WTC11 (cell line): ENCODE measurements at regions not wholly inside any gene's neighbourhood (a gene's known extent, or its start where the extent isn't known, plus 50 kb on each side); places are given as distances from the start of the nearest gene placed in this dataset.

ENCODE experiments used
- CREB1 ChIP-seq: sonication (generic); formaldehyde crosslinking; IDR thresholded peaks from 2 replicates; pipeline ENCODE4 v1.8.0; 2023; ENCODE audit warnings: mild to moderate bottlenecking, missing genetic modification reagents
- HMGA2 ChIP-seq: fragments of 250-450 bp; sonication (Bioruptor Pico); IDR thresholded peaks from 2 replicates; pipeline ENCODE4 v1.4.0; 2021; ENCODE audit warnings: mild to moderate bottlenecking, moderate library complexity
- NFYB ChIP-seq: sonication (generic); formaldehyde crosslinking; conservative IDR thresholded peaks from 2 replicates; pipeline ENCODE4 v1.8.0; 2022; ENCODE audit warnings: low read depth, missing genetic modification reagents
- TEAD1 ChIP-seq: sonication (generic); formaldehyde crosslinking; IDR thresholded peaks from 2 replicates; pipeline ENCODE4 v1.8.0; 2022; ENCODE audit warnings: mild to moderate bottlenecking, missing genetic modification reagents
- TF ChIP-seq, protein P1 (sequence below): fragments of 200-600 bp; IDR thresholded peaks from 2 replicates; pipeline ENCODE4 v1.8.0; 2022; ENCODE audit warnings: antibody characterized with exemption
- TF ChIP-seq, protein P2 (sequence below): sonication (generic); formaldehyde crosslinking; IDR thresholded peaks from 2 replicates; pipeline ENCODE4 v1.8.1; 2022; ENCODE audit warnings: low read depth, missing genetic modification reagents, borderline replicate concordance
- TF ChIP-seq, protein P3 (sequence below): sonication (generic); formaldehyde crosslinking; IDR thresholded peaks from 2 replicates; pipeline ENCODE4 v1.8.0; 2022; ENCODE audit warnings: mild to moderate bottlenecking, missing genetic modification reagents
- TF ChIP-seq, protein P4 (sequence below): sonication (generic); formaldehyde crosslinking; IDR thresholded peaks from 2 replicates; pipeline ENCODE4 v1.8.0; 2023; ENCODE audit warnings: missing genetic modification reagents
- TF ChIP-seq, protein P5 (sequence below): sonication (generic); formaldehyde crosslinking; IDR thresholded peaks from 2 replicates; pipeline ENCODE4 v1.8.0; 2022; ENCODE audit warnings: mild to moderate bottlenecking, missing genetic modification reagents

DNA sequence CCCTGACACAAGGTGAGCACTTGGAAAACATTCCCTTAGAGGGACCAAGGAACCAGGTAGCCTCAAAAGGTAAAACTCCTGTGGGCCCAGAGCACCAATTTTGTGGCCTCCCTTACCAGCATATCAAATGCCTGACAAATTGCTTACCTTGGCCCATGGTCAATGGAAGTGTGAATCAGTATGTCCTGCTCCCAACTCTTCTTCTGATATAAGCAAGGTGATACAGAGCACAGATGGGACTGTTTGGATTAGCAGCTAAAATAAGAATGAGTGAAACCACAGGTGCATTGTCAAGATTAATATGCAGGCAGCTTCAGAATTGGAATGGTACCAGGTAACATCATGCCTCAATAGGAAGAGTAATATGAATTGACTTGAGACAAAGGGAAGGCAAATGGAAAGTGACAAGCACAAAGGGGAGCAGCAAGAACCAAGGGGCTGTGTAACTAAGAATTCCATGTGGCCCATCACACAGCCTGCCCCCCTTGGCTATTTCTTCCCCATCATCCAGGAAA is 156.8 kb upstream of the KCND3 start:
- TF ChIP-seq, protein P1, sequence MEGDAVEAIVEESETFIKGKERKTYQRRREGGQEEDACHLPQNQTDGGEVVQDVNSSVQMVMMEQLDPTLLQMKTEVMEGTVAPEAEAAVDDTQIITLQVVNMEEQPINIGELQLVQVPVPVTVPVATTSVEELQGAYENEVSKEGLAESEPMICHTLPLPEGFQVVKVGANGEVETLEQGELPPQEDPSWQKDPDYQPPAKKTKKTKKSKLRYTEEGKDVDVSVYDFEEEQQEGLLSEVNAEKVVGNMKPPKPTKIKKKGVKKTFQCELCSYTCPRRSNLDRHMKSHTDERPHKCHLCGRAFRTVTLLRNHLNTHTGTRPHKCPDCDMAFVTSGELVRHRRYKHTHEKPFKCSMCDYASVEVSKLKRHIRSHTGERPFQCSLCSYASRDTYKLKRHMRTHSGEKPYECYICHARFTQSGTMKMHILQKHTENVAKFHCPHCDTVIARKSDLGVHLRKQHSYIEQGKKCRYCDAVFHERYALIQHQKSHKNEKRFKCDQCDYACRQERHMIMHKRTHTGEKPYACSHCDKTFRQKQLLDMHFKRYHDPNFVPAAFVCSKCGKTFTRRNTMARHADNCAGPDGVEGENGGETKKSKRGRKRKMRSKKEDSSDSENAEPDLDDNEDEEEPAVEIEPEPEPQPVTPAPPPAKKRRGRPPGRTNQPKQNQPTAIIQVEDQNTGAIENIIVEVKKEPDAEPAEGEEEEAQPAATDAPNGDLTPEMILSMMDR = no peak
- TF ChIP-seq, protein P2, sequence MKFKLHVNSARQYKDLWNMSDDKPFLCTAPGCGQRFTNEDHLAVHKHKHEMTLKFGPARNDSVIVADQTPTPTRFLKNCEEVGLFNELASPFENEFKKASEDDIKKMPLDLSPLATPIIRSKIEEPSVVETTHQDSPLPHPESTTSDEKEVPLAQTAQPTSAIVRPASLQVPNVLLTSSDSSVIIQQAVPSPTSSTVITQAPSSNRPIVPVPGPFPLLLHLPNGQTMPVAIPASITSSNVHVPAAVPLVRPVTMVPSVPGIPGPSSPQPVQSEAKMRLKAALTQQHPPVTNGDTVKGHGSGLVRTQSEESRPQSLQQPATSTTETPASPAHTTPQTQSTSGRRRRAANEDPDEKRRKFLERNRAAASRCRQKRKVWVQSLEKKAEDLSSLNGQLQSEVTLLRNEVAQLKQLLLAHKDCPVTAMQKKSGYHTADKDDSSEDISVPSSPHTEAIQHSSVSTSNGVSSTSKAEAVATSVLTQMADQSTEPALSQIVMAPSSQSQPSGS = no peak
- TF ChIP-seq HMGA2 (CRISPR knock-in tag) (no peak), NFYB (no peak), TEAD1 (CRISPR knock-in tag) (no peak), CREB1 (CRISPR knock-in tag) (no peak)
- TF ChIP-seq, protein P3, sequence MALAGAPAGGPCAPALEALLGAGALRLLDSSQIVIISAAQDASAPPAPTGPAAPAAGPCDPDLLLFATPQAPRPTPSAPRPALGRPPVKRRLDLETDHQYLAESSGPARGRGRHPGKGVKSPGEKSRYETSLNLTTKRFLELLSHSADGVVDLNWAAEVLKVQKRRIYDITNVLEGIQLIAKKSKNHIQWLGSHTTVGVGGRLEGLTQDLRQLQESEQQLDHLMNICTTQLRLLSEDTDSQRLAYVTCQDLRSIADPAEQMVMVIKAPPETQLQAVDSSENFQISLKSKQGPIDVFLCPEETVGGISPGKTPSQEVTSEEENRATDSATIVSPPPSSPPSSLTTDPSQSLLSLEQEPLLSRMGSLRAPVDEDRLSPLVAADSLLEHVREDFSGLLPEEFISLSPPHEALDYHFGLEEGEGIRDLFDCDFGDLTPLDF (CRISPR knock-in tag) = no peak
- TF ChIP-seq, protein P4, sequence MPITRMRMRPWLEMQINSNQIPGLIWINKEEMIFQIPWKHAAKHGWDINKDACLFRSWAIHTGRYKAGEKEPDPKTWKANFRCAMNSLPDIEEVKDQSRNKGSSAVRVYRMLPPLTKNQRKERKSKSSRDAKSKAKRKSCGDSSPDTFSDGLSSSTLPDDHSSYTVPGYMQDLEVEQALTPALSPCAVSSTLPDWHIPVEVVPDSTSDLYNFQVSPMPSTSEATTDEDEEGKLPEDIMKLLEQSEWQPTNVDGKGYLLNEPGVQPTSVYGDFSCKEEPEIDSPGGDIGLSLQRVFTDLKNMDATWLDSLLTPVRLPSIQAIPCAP (CRISPR knock-in tag) = no peak
- TF ChIP-seq, protein P5, sequence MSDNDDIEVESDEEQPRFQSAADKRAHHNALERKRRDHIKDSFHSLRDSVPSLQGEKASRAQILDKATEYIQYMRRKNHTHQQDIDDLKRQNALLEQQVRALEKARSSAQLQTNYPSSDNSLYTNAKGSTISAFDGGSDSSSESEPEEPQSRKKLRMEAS (CRISPR knock-in tag) = no peak
